GM12891 (cell line): ENCODE measurements at regions not wholly inside any gene's neighbourhood (a gene's known extent, or its start where the extent isn't known, plus 50 kb on each side); places are given as distances from the start of the nearest gene placed in this dataset.

ENCODE experiments used
- POLR2A ChIP-seq: IDR thresholded peaks from 2 replicates; pipeline ENCODE4 v1.6.1; 2011; ENCODE audit warnings: low read depth, low read length, control low read depth
- POLR2AphosphoS5 ChIP-seq: IDR thresholded peaks from 2 replicates; pipeline ENCODE4 v1.6.1; 2011; ENCODE audit warnings: low read depth, low read length, control low read depth
- TAF1 ChIP-seq: IDR thresholded peaks from 2 replicates; pipeline ENCODE4 v1.6.1; 2011; ENCODE audit warnings: low read depth, low read length, control low read depth

DNA sequence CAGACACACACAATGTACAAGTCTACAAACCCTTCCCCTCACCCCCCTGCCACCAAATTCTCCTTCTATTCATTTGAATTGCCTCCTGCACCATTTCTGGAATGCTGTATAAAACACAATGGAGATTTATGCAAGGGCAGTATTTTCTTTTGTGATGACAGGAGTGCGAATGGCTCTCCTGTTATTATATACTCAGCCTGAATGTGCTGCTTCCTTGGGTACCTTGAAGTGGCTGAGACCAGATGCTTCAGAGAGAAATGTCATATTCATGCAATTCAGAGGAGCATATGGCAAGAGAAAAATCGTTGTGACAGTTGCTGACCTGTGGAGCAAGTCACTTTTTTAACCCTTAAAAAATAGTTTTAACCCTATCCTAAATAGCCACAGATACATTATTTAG is 468.0 kb upstream of the WWC1 start:
- TF ChIP-seq TAF1 (no peak), POLR2AphosphoS5 (no peak), POLR2A (no peak)
